Mesenchymal stem cell (in vitro differentiated cells and primary cell): ENCODE measurements at regions not wholly inside any gene's neighbourhood (a gene's known extent, or its start where the extent isn't known, plus 50 kb on each side); places are given as distances from the start of the nearest gene placed in this dataset.

Experiments used
- DNase-seq: peaks from one replicate; pipeline ENCODE4 v3.0.0-alpha.2; 2013
- H2AFZ ChIP-seq: one replicate; pipeline ENCODE4 v1.6.1; 2013; ENCODE audit warnings: low read depth, mild to moderate bottlenecking, control low read depth, inconsistent platforms, low read length, moderate library complexity
- H2AK5ac ChIP-seq: 2 replicates; pipeline ENCODE4 v1.6.1; 2013; ENCODE audit warnings: low read length, moderate library complexity, mild to moderate bottlenecking, inconsistent platforms; ENCODE audit not compliant: severe bottlenecking
- H2BK120ac ChIP-seq: one replicate; pipeline ENCODE4 v1.6.1; 2013; ENCODE audit warnings: low read depth, mild to moderate bottlenecking, inconsistent platforms, low read length, moderate library complexity
- H2BK12ac ChIP-seq, 2 experiments: one replicate each; pipeline ENCODE4 v1.6.1; 2013; ENCODE audit warnings: inconsistent platforms in 2 of 2, low read length in 2 of 2, mild to moderate bottlenecking in 2 of 2, moderate library complexity in 2 of 2, control low read depth in 1 of 2
- H2BK15ac ChIP-seq: one replicate; pipeline ENCODE4 v1.6.1; 2013; ENCODE audit warnings: mild to moderate bottlenecking, low read depth, inconsistent platforms; ENCODE audit not compliant: poor library complexity, severe bottlenecking
- H2BK5ac ChIP-seq: 2 replicates; pipeline ENCODE4 v1.6.1; 2013; ENCODE audit warnings: low read depth, mild to moderate bottlenecking, low read length, control low read depth, inconsistent platforms; ENCODE audit not compliant: poor library complexity, severe bottlenecking
- H3K14ac ChIP-seq, 2 experiments: one replicate each; pipeline ENCODE4 v1.6.1; 2013; ENCODE audit warnings: inconsistent platforms in 2 of 2, low read length in 2 of 2, control low read depth in 1 of 2, mild to moderate bottlenecking in 1 of 2, moderate library complexity in 1 of 2
- H3K18ac ChIP-seq, 2 experiments: one replicate each; pipeline ENCODE4 v1.6.1; 2013; ENCODE audit warnings: inconsistent platforms in 2 of 2, low read length in 2 of 2, control low read depth in 1 of 2, low read depth in 1 of 2, mild to moderate bottlenecking in 1 of 2
- H3K23ac ChIP-seq, 2 experiments: one replicate each; pipeline ENCODE4 v1.6.1; 2013; ENCODE audit warnings: inconsistent platforms in 2 of 2, low read length in 2 of 2, mild to moderate bottlenecking in 2 of 2, moderate library complexity in 2 of 2, control low read depth in 1 of 2
- H3K27ac ChIP-seq: 2 replicates; pipeline ENCODE4 v1.5.1; 2013; ENCODE audit warnings: mild to moderate bottlenecking, moderate library complexity, low read length, control low read depth, inconsistent platforms; ENCODE audit not compliant: poor library complexity, severe bottlenecking
- H3K27me3 ChIP-seq, 2 experiments: 2 replicates each; pipeline versions ENCODE4 v1.6.1 to v1.7.0; 2013; ENCODE audit warnings: low read length in 2 of 2, mild to moderate bottlenecking in 2 of 2, moderate library complexity in 2 of 2, control low read depth in 1 of 2, inconsistent platforms in 1 of 2; ENCODE audit not compliant: control insufficient read depth in 1 of 2, insufficient read depth in 1 of 2
- H3K36me3 ChIP-seq, 2 experiments: 2 replicates each; pipeline versions ENCODE4 v1.6.1 to v1.7.0; 2013; ENCODE audit warnings: low read length in 2 of 2, control low read depth in 1 of 2, inconsistent platforms in 1 of 2, low read depth in 1 of 2, mild to moderate bottlenecking in 1 of 2; ENCODE audit not compliant: insufficient read depth in 2 of 2, control insufficient read depth in 1 of 2
- H3K4ac ChIP-seq, 2 experiments: one replicate each; pipeline ENCODE4 v1.6.1; 2013; ENCODE audit warnings: inconsistent platforms in 2 of 2, low read length in 2 of 2, mild to moderate bottlenecking in 2 of 2, moderate library complexity in 2 of 2, control low read depth in 1 of 2, low read depth in 1 of 2
- H3K4me1 ChIP-seq: 2 replicates; pipeline ENCODE4 v1.6.1; 2013; ENCODE audit warnings: low read depth, low read length, control low read depth; ENCODE audit not compliant: control insufficient read depth, insufficient read depth
- H3K4me2 ChIP-seq: 2 replicates; pipeline ENCODE4 v1.6.1; 2013; ENCODE audit warnings: low read length, mild to moderate bottlenecking, inconsistent platforms; ENCODE audit not compliant: poor library complexity, severe bottlenecking
- H3K4me3 ChIP-seq, 2 experiments: 2 replicates each; pipeline versions ENCODE4 v1.5.1 to v1.7.0; 2013; ENCODE audit warnings: low read length in 2 of 2, mild to moderate bottlenecking in 2 of 2, control low read depth in 1 of 2, low read depth in 1 of 2; ENCODE audit not compliant: insufficient read depth in 1 of 2
- H3K79me1 ChIP-seq: replicated peaks from 2 replicates; pipeline ENCODE4 v1.6.1; 2013; ENCODE audit warnings: mild to moderate bottlenecking, control low read depth, low read length, inconsistent platforms; ENCODE audit not compliant: poor library complexity, severe bottlenecking
- H3K9ac ChIP-seq: 2 replicates; pipeline ENCODE4 v1.7.0; 2013; ENCODE audit warnings: mild to moderate bottlenecking, low read length, moderate library complexity
- H3K9me3 ChIP-seq: 2 replicates; pipeline ENCODE4 v1.7.0; 2013; ENCODE audit warnings: mild to moderate bottlenecking, low read length; ENCODE audit not compliant: control insufficient read depth
- H4K8ac ChIP-seq: one replicate; pipeline ENCODE4 v1.6.1; 2013; ENCODE audit warnings: inconsistent platforms, mild to moderate bottlenecking, low read length, moderate library complexity
- H4K91ac ChIP-seq: one replicate; pipeline ENCODE4 v1.6.1; 2013; ENCODE audit warnings: mild to moderate bottlenecking, low read length, inconsistent platforms
- WGBS: methylation state at CpG from one replicate; pipeline ENCODE4 v1.1.7; 2013; ENCODE audit warnings: mixed read lengths; 5-methylcytosine and 5-hydroxymethylcytosine counted together

GRCh38 chr1:71304125-71304524, 223.3 kb upstream of the ZRANB2 start:
- Histone ChIP-seq H3K4me1 (no peaks in the 10 kb centered on the region), H3K18ac (no peak overlapping the region), H2AFZ (no peak overlapping the region), H4K8ac (no peak overlapping the region), H3K4me2 (no peak overlapping the region), H3K27me3 (no peaks in the 10 kb centered on the region), H2BK5ac (no peak overlapping the region), H4K91ac (no peak overlapping the region), H3K14ac (no peak overlapping the region), H2AK5ac (no peak overlapping the region), H3K9ac (no peak overlapping the region), H3K27ac (no peak overlapping the region), H3K79me1 (no peaks in the 10 kb centered on the region), H3K4ac (no peak overlapping the region), H2BK12ac (no peak overlapping the region), H2BK120ac (no peak overlapping the region), H2BK15ac (no peak overlapping the region), H3K23ac (no peak overlapping the region), H3K36me3 (no peaks in the 10 kb centered on the region), H3K4me3 (no peak overlapping the region), H3K9me3 (no peaks in the 10 kb centered on the region)
- peak; percentile 13 for DNase-seq
- WGBS, result 80% methylated on average over 1 of the region's 3 CpGs

GRCh38 chr1:71303617-71304041, 222.8 kb upstream of the ZRANB2 start:
- no peak overlapping the region for H3K27ac ChIP-seq
- no peaks in the 10 kb centered on the region for H3K27me3 ChIP-seq
- H3K9me3 ChIP-seq, result no peaks in the 10 kb centered on the region
- no peak overlapping the region for H3K14ac ChIP-seq
- no peak overlapping the region for H4K8ac ChIP-seq
- H3K9ac ChIP-seq, result no peak overlapping the region
- no peak overlapping the region for H3K4ac ChIP-seq
- no peaks in the 10 kb centered on the region for H3K4me1 ChIP-seq
- H3K36me3 ChIP-seq, result no peaks in the 10 kb centered on the region
- H3K23ac ChIP-seq, result no peak overlapping the region
- no peak overlapping the region for H2BK5ac ChIP-seq
- no peaks in the 10 kb centered on the region for H3K79me1 ChIP-seq
- no peak overlapping the region for H3K4me3 ChIP-seq
- no peak overlapping the region for H2BK12ac ChIP-seq
- H2BK120ac ChIP-seq, result no peak overlapping the region
- H2AFZ ChIP-seq, result no peak overlapping the region
- no peak overlapping the region for H2BK15ac ChIP-seq
- H4K91ac ChIP-seq, result no peak overlapping the region
- WGBS, result 80% methylated on average over 1 of the region's 4 CpGs
- H3K18ac ChIP-seq, result no peak overlapping the region
- peak; percentile 24 for DNase-seq
- no peak overlapping the region for H3K4me2 ChIP-seq
- H2AK5ac ChIP-seq, result no peak overlapping the region

GRCh38 chr1:71298633-71299032, 217.8 kb upstream of the ZRANB2 start:
- H3K4me1 ChIP-seq, result no peaks in the 10 kb centered on the region
- H3K14ac ChIP-seq, result no peak overlapping the region
- H3K23ac ChIP-seq, result no peak overlapping the region
- H3K18ac ChIP-seq, result no peak overlapping the region
- no peaks in the 10 kb centered on the region for H3K79me1 ChIP-seq
- WGBS, result no CpG with 5 or more reads among the region's 2 CpGs
- H3K4me3 ChIP-seq, result no peak overlapping the region
- H3K27ac ChIP-seq, result no peak overlapping the region
- no peaks in the 10 kb centered on the region for H3K36me3 ChIP-seq
- no peak for DNase-seq
- no peak overlapping the region for H2BK12ac ChIP-seq
- H3K4me2 ChIP-seq, result no peak overlapping the region
- no peak overlapping the region for H2AK5ac ChIP-seq
- H3K9ac ChIP-seq, result no peak overlapping the region
- H3K9me3 ChIP-seq, result no peaks in the 10 kb centered on the region
- H2BK120ac ChIP-seq, result no peak overlapping the region
- H3K4ac ChIP-seq, result no peak overlapping the region
- no peak overlapping the region for H4K91ac ChIP-seq
- H2BK5ac ChIP-seq, result no peak overlapping the region
- H2BK15ac ChIP-seq, result no peak overlapping the region
- H4K8ac ChIP-seq, result no peak overlapping the region
- H3K27me3 ChIP-seq, result no peaks in the 10 kb centered on the region
- H2AFZ ChIP-seq, result no peak overlapping the region

GRCh38 chr1:71296551-71297134, 215.8 kb upstream of the ZRANB2 start:
- Histone ChIP-seq H3K27me3 (no peaks in the 10 kb centered on the region), H3K4me2 (no peak overlapping the region)
- 77% methylated on average over 1 of the region's 2 CpGs for WGBS

More at GRCh38 chr1:71296551-71297134, 215.8 kb upstream of the ZRANB2 start:
- Histone ChIP-seq H3K79me1 (no peaks in the 10 kb centered on the region), H2BK120ac (no peak overlapping the region), H2BK15ac (no peak overlapping the region), H3K9ac (no peak overlapping the region), H3K4ac (no peak overlapping the region), H2BK12ac (no peak overlapping the region), H3K23ac (no peak overlapping the region), H3K36me3 (no peaks in the 10 kb centered on the region), H4K91ac (no peak overlapping the region), H2AFZ (no peak overlapping the region), H2AK5ac (no peak overlapping the region), H3K14ac (no peak overlapping the region), H3K4me3 (no peak overlapping the region), H2BK5ac (no peak overlapping the region), H3K4me1 (no peaks in the 10 kb centered on the region), H3K27ac (no peak overlapping the region), H4K8ac (no peak overlapping the region), H3K9me3 (no peaks in the 10 kb centered on the region), H3K18ac (no peak overlapping the region)
- DNase-seq, result no peak
